GM23338 (cell line): ENCODE measurements at regions not wholly inside any gene's neighbourhood (a gene's known extent, or its start where the extent isn't known, plus 50 kb on each side); places are given as distances from the start of the nearest gene placed in this dataset.

ENCODE experiments used
- EZH2 ChIP-seq: fragments of 200-600 bp; sonication (generic); IDR thresholded peaks from one replicate; pipeline ENCODE4 v1.8.0; 2017; ENCODE audit warnings: antibody characterized with exemption, mild to moderate bottlenecking, low read depth; ENCODE audit not compliant: unreplicated experiment
- EZH2phosphoT487 ChIP-seq: fragments of 200-600 bp; sonication (generic); IDR thresholded peaks from one replicate; pipeline ENCODE4 v1.8.1; 2018; ENCODE audit warnings: antibody characterized with exemption; ENCODE audit not compliant: unreplicated experiment
- NANOG ChIP-seq: IDR thresholded peaks from 2 replicates; pipeline ENCODE4 v1.6.1; 2016; ENCODE audit warnings: antibody characterized with exemption, borderline replicate concordance
- POLR2AphosphoS5 ChIP-seq: IDR thresholded peaks from 2 replicates; pipeline ENCODE4 v1.6.1; 2016; ENCODE audit warnings: antibody characterized with exemption, low read depth
- TF ChIP-seq, protein P1 (sequence below), 2 experiments: fragments of 200-600 bp in 1 of 2; sonication (generic) in 1 of 2; conservative IDR thresholded peaks; 2 replicates each; pipeline versions ENCODE4 v1.5.1 to v1.6.1; 2016 to 2017; ENCODE audit warnings: antibody characterized with exemption in 2 of 2, low read depth in 2 of 2, mild to moderate bottlenecking in 2 of 2, moderate library complexity in 1 of 2
- TF ChIP-seq, protein P2 (sequence below): IDR thresholded peaks from one replicate; pipeline ENCODE4 v1.6.1; 2018; ENCODE audit warnings: antibody characterized with exemption; ENCODE audit not compliant: unreplicated experiment

DNA sequence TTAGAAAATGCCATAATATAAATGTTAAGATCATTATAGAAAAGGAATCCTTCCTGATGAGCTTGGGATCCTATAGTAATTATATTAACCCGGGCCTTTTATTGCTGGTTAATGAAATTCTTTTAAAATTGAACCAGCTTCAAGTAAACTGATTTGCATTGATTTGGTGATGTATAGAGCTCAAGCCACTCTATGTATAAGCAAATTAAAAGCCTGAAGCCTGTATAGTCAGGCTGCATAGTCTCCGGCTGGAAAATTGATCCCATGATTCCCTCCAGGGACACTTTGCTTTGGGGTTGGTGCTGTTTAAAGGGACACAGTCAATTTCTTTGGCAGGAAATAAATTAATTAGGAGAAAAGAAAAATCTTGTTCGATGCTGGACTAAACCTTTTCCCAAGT is 199.1 kb downstream of the HERPUD2 start:
- TF ChIP-seq, protein P1, sequence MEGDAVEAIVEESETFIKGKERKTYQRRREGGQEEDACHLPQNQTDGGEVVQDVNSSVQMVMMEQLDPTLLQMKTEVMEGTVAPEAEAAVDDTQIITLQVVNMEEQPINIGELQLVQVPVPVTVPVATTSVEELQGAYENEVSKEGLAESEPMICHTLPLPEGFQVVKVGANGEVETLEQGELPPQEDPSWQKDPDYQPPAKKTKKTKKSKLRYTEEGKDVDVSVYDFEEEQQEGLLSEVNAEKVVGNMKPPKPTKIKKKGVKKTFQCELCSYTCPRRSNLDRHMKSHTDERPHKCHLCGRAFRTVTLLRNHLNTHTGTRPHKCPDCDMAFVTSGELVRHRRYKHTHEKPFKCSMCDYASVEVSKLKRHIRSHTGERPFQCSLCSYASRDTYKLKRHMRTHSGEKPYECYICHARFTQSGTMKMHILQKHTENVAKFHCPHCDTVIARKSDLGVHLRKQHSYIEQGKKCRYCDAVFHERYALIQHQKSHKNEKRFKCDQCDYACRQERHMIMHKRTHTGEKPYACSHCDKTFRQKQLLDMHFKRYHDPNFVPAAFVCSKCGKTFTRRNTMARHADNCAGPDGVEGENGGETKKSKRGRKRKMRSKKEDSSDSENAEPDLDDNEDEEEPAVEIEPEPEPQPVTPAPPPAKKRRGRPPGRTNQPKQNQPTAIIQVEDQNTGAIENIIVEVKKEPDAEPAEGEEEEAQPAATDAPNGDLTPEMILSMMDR (conservative IDR thresholded peaks at IDR 0.05; ENCODE audit: low read depth in 2 of 2) = no peak
- no peak for TF ChIP-seq EZH2phosphoT487
- TF ChIP-seq POLR2AphosphoS5 = no peak
- no peak for TF ChIP-seq NANOG
- TF ChIP-seq, protein P2, sequence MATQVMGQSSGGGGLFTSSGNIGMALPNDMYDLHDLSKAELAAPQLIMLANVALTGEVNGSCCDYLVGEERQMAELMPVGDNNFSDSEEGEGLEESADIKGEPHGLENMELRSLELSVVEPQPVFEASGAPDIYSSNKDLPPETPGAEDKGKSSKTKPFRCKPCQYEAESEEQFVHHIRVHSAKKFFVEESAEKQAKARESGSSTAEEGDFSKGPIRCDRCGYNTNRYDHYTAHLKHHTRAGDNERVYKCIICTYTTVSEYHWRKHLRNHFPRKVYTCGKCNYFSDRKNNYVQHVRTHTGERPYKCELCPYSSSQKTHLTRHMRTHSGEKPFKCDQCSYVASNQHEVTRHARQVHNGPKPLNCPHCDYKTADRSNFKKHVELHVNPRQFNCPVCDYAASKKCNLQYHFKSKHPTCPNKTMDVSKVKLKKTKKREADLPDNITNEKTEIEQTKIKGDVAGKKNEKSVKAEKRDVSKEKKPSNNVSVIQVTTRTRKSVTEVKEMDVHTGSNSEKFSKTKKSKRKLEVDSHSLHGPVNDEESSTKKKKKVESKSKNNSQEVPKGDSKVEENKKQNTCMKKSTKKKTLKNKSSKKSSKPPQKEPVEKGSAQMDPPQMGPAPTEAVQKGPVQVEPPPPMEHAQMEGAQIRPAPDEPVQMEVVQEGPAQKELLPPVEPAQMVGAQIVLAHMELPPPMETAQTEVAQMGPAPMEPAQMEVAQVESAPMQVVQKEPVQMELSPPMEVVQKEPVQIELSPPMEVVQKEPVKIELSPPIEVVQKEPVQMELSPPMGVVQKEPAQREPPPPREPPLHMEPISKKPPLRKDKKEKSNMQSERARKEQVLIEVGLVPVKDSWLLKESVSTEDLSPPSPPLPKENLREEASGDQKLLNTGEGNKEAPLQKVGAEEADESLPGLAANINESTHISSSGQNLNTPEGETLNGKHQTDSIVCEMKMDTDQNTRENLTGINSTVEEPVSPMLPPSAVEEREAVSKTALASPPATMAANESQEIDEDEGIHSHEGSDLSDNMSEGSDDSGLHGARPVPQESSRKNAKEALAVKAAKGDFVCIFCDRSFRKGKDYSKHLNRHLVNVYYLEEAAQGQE = no peak
- TF ChIP-seq EZH2 = no peak
